ENCODE measurements at regions not wholly inside any gene's neighbourhood (a gene's known extent, or its start where the extent isn't known, plus 50 kb on each side); places are given as distances from the start of the nearest gene placed in this dataset.

DNA sequence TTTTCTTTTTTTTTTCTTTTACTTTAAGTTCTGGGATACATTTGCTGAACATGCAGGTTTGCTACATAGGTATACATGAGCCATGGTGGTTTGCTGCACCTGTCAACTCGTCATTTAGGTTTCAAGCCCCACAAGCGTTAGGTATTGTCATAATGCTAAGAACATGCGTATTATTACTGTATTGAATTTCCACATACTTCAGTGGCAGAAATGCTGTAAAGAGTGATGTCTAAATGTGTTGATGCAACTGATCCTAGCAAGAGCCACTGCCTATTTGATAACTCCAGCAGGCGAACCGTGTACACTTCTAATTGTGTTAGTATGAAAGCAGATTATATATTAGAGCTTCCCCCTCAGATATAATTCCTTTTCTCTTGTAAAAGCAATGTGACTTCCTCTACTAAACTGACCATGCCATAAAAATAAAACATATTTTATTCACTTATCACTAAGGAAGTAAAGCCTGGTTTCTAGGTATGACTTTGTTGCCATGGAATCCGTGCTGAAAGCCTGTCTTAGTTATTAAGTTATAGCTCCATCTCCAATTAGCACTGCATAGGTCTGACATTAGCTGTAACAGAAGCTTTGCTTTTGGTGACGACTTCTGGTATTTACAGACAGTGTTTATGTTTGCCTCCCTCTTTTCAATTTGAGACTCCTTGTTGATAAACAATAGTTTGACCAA lies 280.0 kb downstream of the GALR1 start:
- Histone ChIP-seq H3K4me1 (no peaks in the 10 kb centered on the region), H3K4me3 (no peak overlapping the region), H3K36me3 (no peaks in the 10 kb centered on the region), H3K27ac (no peak overlapping the region), H3K27me3 (no peaks in the 10 kb centered on the region), H3K9me3 (no peaks in the 10 kb centered on the region)
- no peak for DNase-seq (ENCODE audit: extremely low spot score in 2 of 2)
- intact Hi-C loops (cut with DNase I) = no loop called here
- no peak for TF ChIP-seq POLR2AphosphoS5 (IDR thresholded peaks at IDR 0.05; ENCODE audit: insufficient read depth in 1 of 2, low read depth in 1 of 2)
- TF ChIP-seq POLR2A (IDR thresholded peaks at IDR 0.05) = no peak
- no peak for TF ChIP-seq CTCF (IDR thresholded peaks at IDR 0.05)

GRCh38 chr18:77530732-77531131 lies 281.1 kb downstream of the GALR1 start:
- no peak for TF ChIP-seq POLR2A (IDR thresholded peaks at IDR 0.05)
- TF ChIP-seq CTCF (IDR thresholded peaks at IDR 0.05) = no peak
- TF ChIP-seq POLR2AphosphoS5 (IDR thresholded peaks at IDR 0.05; ENCODE audit: insufficient read depth in 1 of 2, low read depth in 1 of 2) = no peak
- Histone ChIP-seq H3K27ac (no peak overlapping the region), H3K27me3 (no peaks in the 10 kb centered on the region), H3K4me1 (no peaks in the 10 kb centered on the region), H3K4me3 (no peak overlapping the region), H3K36me3 (no peaks in the 10 kb centered on the region), H3K9me3 (no peaks in the 10 kb centered on the region)
- no peak for DNase-seq (ENCODE audit: extremely low spot score in 2 of 2)
- intact Hi-C loops (cut with DNase I) = no loop called here

DNA sequence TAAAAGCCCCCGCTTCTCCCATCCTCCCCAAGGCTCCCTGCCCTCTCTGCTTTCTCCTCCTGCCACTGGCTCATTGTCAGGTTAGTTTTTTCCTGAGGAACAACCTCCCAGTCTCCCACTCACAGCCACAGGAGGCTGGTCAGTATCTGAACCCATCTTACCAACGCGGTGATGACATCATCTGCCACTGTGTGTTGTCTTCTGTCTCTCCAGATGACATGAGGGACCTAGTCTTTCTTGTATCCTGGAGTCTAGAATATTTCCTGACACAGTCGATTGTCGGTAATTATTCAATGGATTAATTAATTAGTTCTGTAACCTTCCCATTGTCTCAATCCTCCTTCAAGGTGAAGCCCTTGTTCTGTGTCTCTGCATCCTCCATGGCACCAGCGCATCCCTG lies 290.2 kb downstream of the GALR1 start:
- Histone ChIP-seq H3K36me3 (no peaks in the 10 kb centered on the region), H3K9me3 (no peaks in the 10 kb centered on the region), H3K27me3 (no peaks in the 10 kb centered on the region), H3K4me3 (no peak overlapping the region), H3K27ac (no peak overlapping the region), H3K4me1 (no peaks in the 10 kb centered on the region)
- no peak for DNase-seq (ENCODE audit: extremely low spot score in 2 of 2)
- intact Hi-C loops (cut with DNase I) = no loop called here
- TF ChIP-seq CTCF (IDR thresholded peaks at IDR 0.05) = no peak
- no peak for TF ChIP-seq POLR2A (IDR thresholded peaks at IDR 0.05)
- no peak for TF ChIP-seq POLR2AphosphoS5 (IDR thresholded peaks at IDR 0.05; ENCODE audit: insufficient read depth in 1 of 2, low read depth in 1 of 2)

DNA sequence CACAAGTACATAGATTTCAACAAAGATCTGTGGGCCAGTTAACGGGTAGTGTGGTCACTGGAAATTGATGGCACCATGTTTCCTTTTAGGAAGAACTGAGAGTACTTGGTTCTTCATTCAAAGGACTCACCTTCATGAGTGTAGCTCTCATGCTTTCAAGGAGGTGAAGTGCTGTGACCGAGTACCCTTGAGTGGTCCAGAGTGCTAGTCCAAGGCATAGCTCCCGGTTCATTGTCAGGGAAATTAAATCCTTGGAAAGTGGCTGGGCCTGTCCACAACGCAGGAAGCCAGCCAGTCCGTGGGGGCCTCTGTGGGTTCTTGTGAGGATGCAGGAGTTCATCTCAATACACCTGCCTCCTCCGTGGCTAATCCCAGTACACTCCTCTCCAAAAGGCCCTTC lies 295.1 kb downstream of the GALR1 start:
- no peak for DNase-seq (ENCODE audit: extremely low spot score in 2 of 2)
- TF ChIP-seq POLR2A (IDR thresholded peaks at IDR 0.05) = no peak
- TF ChIP-seq CTCF (IDR thresholded peaks at IDR 0.05) = no peak

DNA sequence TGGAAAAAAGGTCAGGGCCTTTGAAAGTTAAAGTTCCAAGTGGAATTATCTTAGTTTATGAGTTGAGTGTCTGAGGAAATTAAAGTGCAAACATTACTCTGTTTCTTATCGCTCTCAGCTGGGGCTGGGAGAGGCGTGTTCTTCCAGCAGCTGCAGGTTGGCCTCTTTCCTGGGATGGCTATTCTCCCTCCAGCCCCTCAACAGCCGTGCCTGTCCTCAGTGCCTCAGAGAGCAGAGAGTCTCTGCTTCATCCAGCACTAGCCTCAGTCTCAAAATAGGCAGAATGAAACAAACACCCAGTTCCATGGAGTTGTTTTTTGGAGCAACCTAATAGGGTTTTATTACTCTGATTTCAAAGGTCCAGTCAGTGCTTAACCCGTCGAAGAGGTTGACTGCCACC lies 298.1 kb downstream of the GALR1 start:
- Histone ChIP-seq H3K9me3 (no peaks in the 10 kb centered on the region), H3K36me3 (no peaks in the 10 kb centered on the region), H3K4me3 (no peak overlapping the region), H3K27ac (no peak overlapping the region), H3K4me1 (no peaks in the 10 kb centered on the region), H3K27me3 (no peaks in the 10 kb centered on the region)
- no peak for DNase-seq (ENCODE audit: extremely low spot score in 2 of 2)
- intact Hi-C loops (cut with DNase I) = no loop called here
- TF ChIP-seq POLR2AphosphoS5 (IDR thresholded peaks at IDR 0.05; ENCODE audit: insufficient read depth in 1 of 2, low read depth in 1 of 2) = no peak
- no peak for TF ChIP-seq CTCF (IDR thresholded peaks at IDR 0.05)
- TF ChIP-seq POLR2A (IDR thresholded peaks at IDR 0.05) = no peak

More for the DNA sequence above, 295.1 kb downstream of the GALR1 start:
- Histone ChIP-seq H3K27ac (no peak overlapping the region), H3K36me3 (no peaks in the 10 kb centered on the region), H3K4me1 (no peaks in the 10 kb centered on the region), H3K27me3 (no peaks in the 10 kb centered on the region), H3K4me3 (no peak overlapping the region), H3K9me3 (no peaks in the 10 kb centered on the region)
- intact Hi-C loops (cut with DNase I) = no loop called here

Data from vagina (tissue), 2 donors.